Kidney (tissue), 13 donors: ENCODE measurements at regions not wholly inside any gene's neighbourhood (a gene's known extent, or its start where the extent isn't known, plus 50 kb on each side); places are given as distances from the start of the nearest gene placed in this dataset.

Experiments
- DNase-seq, 5 donors: peaks; one replicate each; pipeline ENCODE4 v3.0.0-alpha.2; 2013 to 2020
- FAIRE-seq: peaks from 2 replicates; lab custom pipeline; 2012; peaks lifted over from hg19 to GRCh38; lab: Jason Lieb, UNC
- H3K27ac ChIP-seq, 2 donors: one replicate each; pipeline ENCODE4 v1.7.0; 2013; ENCODE audit warnings: low read depth in 2 of 2, low read length in 2 of 2, inconsistent platforms in 1 of 2
- H3K27me3 ChIP-seq: one replicate; pipeline ENCODE4 v1.7.1; 2013; ENCODE audit warnings: low read length, inconsistent platforms; ENCODE audit not compliant: control insufficient read depth, insufficient read depth
- H3K36me3 ChIP-seq, 3 donors: one replicate each; pipeline versions ENCODE4 v1.7.0 to v1.7.1; 2013; ENCODE audit warnings: low read length in 3 of 3, control low read depth in 1 of 3, inconsistent platforms in 1 of 3; ENCODE audit not compliant: insufficient read depth in 3 of 3, control insufficient read depth in 2 of 3
- H3K4me1 ChIP-seq, 3 donors: one replicate each; pipeline versions ENCODE4 v1.7.0 to v1.7.1; 2013; ENCODE audit warnings: low read length in 3 of 3, inconsistent platforms in 1 of 3, low read depth in 1 of 3; ENCODE audit not compliant: control insufficient read depth in 2 of 3, insufficient read depth in 2 of 3
- H3K4me3 ChIP-seq, 3 donors: one replicate each; pipeline versions ENCODE4 v1.7.0 to v1.8.1; 2013; ENCODE audit warnings: low read length in 3 of 3, control low read depth in 1 of 3, inconsistent platforms in 1 of 3
- H3K9ac ChIP-seq, 3 donors: one replicate each; pipeline versions ENCODE4 v1.7.0 to v1.7.1; 2013; ENCODE audit warnings: low read length in 3 of 3, control low read depth in 1 of 3, inconsistent platforms in 1 of 3
- H3K9me3 ChIP-seq, 3 donors: one replicate each; pipeline versions ENCODE4 v1.7.0 to v1.7.1; 2013; ENCODE audit warnings: low read length in 3 of 3, control low read depth in 1 of 3, inconsistent platforms in 1 of 3; ENCODE audit not compliant: control insufficient read depth in 2 of 3, insufficient read depth in 1 of 3
- CTCF ChIP-seq: IDR thresholded peaks from 3 replicates; pipeline ENCODE4 v1.5.1; 2012; ENCODE audit warnings: mild to moderate bottlenecking, moderate library complexity, borderline replicate concordance; ENCODE audit not compliant: insufficient read depth; ENCODE audit errors: extremely low read depth
- intact Hi-C: fragments of 100-400 bp; cut with DNase I; formaldehyde crosslinking; loops from one replicate; pipeline ENCODE4 v1.11.1; 2022
- donor health status: control.
- donor health status: control.
- donor health status: control.
- donor health status: control.
- donor health status: control.
- donor health status: DM: yes; HTN: yes; CAD: no.
- donor health status: Normal renal cell carcinoma (clear cell type).

- Histone ChIP-seq H3K9ac (no peak overlapping the region), H3K27me3 (no peaks in the 10 kb centered on the region), H3K4me1 (peaks cover 0 to 4% (median 3%) of the 10 kb centered on the region in 3 donors), H3K4me3 (peak overlapping the region; percentile 31 to 43 (median 36)), H3K9me3 (no peaks in the 10 kb centered on the region), H3K36me3 (no peaks in the 10 kb centered on the region), H3K27ac (no peak overlapping the region)
- peak; percentile 93 to 96 (median 94) for DNase-seq
- intact Hi-C loops, result no loop called here
- TF ChIP-seq CTCF, result peak; percentile 90
- FAIRE-seq, result no peak
Measured at GRCh38 chr10:44310762-44311562, 73.9 kb downstream of the CXCL12 start.

GRCh38 chr10:44309939-44310761 lies 74.7 kb downstream of the CXCL12 start:
- H3K9ac ChIP-seq, result no peak overlapping the region

DNA sequence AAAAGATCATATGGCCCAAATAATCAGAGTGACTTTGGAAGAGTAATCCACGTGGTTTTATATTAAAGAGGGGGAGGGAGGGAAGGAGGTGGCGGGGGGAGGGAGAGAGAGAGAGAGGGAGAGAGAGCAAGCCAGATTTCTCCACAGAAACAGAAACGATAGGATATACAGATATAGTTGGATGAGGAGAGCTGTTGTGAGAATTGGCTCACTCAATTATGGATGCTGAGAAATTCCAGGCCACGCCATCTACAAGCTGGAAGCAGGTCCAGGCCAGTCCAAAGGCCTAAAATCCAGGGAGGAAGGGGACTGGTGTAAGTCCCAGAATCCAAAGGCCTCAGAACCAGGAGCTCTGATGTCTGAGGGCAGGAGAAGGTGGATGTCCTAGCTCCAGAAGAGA lies 75.5 kb downstream of the CXCL12 start:
- no peaks in the 10 kb centered on the region for H3K36me3 ChIP-seq
- peaks cover 0 to 4% (median 3%) of the 10 kb centered on the region in 3 donors for H3K4me1 ChIP-seq
- no peak overlapping the region for H3K4me3 ChIP-seq
- H3K27ac ChIP-seq, result no peak overlapping the region
- no peaks in the 10 kb centered on the region for H3K9me3 ChIP-seq
- intact Hi-C loops, result no loop called here
- TF ChIP-seq CTCF, result no peak
- no peaks in the 10 kb centered on the region for H3K27me3 ChIP-seq
- DNase-seq (no peak), FAIRE-seq (no peak)
- H3K9ac ChIP-seq, result no peak overlapping the region

More at GRCh38 chr10:44309939-44310761, 74.7 kb downstream of the CXCL12 start:
- no peak for DNase-seq
- TF ChIP-seq CTCF, result no peak
- Histone ChIP-seq H3K4me3 (no peak overlapping the region), H3K27me3 (no peaks in the 10 kb centered on the region), H3K4me1 (peaks cover 0 to 4% (median 3%) of the 10 kb centered on the region in 3 donors), H3K27ac (no peak overlapping the region), H3K36me3 (no peaks in the 10 kb centered on the region), H3K9me3 (no peaks in the 10 kb centered on the region)
- no peak for FAIRE-seq
- intact Hi-C loops, result no loop called here
